Cortex of kidney (tissue), 1 donor: ENCODE measurements at regions not wholly inside any gene's neighbourhood (a gene's known extent, or its start where the extent isn't known, plus 50 kb on each side); places are given as distances from the start of the nearest gene placed in this dataset.

ENCODE experiments used
- DNase-seq: peaks from one replicate; lab custom pipeline; 2025; lab: John Stamatoyannopoulos, UW

DNA sequence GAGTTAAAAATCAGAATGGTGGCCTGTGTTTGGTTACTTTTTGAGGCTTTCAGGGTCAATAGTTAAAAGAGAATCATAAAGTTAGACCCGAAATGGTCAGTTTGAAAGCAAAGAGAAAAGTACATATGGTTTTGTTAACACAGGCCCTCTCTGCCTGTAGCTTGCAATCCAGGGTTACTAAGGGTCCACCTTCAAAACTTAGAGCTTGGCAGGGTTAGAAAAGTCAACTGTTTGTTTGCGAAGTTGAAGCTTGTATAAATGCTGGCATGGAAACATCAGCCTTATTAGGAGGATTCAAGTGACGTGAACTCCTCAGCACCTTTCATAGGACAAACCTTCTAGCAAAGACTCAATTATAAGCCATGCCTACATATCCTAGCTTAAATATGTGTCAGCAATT lies 196.3 kb upstream of the SEMA3A start:
- no peak for DNase-seq

DNA sequence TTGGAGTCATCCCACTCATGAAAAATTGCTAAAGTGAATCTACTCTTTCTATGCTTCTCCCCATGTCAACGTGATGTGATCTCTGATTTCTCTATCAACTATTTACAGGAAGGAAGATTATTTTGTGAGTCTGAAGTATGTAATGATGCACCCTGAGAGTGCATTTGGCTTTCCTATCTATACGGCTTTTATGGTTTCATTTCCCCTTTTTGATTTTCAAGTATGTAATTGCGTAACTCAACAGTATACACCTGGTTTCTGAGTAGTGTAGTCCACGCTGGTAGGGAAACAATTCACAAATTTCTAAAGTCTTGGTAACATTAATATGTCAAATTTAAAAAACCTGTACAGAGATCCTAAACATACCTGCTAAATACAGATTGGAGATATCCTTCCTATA lies 194.7 kb upstream of the SEMA3A start:
- no peak for DNase-seq

DNA sequence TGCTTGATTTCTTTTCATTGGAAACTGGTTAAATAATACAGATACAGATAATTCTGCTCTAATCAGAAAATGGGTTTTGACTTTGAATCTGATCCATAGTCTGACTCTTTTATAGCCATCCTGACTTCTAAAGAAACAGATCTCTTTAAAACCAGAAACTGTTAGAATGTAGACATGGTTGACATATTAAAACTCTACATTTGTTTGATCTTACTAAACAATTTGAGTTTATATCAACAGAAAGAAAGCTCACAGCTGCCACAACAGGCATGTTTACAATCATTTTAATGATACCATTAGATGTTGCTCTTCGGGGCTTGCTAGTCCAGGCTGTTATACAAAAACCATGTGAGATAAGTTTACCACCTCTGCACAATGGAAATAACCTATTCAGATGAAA lies 193.0 kb upstream of the SEMA3A start:
- DNase-seq: no peak

DNA sequence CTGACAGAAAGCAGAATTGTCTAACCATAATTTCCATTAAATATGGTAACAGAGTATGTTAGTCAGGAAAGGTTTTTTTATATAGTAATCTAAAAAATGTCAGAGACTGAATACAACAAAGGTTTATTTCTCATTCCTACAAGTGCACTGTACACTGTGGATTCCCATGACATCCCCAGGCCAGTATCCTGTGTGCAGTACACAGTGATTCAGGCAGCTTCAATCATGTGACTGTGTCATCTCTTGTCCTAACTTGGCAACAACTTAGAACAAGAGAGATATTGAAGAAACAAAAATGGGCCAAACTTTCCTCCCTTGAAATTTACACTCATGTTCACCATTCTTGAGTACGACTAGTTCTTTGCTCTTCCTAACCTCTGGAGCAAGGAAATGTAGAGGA lies 189.8 kb upstream of the SEMA3A start:
- no peak for DNase-seq

DNA sequence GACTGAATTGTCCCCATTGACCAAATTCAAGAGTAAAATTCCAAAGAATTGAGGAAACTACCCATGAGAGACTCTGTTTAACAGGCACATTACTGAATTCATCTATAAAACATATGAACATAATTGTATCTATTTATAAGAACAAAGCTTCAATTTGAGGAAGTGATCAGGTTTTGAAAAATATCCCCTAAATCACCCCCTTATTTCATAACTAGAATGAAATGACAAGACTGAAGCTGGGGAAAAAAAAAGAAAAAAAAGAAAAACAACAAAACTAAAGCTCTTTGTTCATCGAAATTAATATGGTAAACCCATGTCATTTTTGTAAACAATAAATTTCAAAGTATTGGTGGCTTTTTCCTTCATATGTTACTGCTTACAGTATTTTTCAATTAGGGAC lies 184.9 kb upstream of the SEMA3A start:
- no peak for DNase-seq

DNA sequence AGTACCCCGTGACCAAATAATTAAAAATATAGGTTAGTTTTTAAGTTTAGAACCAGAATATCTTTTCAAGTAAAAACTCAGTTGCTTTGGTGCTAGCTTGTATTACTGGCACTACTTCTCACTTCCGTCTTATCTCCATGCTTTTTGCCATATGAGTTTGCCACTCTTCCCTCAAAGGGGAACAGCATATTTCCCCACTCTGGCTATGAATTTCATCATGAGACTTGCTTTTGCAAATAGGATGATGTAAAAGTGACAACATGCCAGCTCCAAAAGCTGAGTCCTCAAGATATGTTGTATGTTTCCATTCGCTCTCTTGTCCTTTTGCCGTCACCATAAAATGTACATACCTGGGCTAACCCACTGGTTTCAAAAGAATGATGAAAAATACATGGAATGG lies 178.1 kb upstream of the SEMA3A start:
- DNase-seq: no peak

DNA sequence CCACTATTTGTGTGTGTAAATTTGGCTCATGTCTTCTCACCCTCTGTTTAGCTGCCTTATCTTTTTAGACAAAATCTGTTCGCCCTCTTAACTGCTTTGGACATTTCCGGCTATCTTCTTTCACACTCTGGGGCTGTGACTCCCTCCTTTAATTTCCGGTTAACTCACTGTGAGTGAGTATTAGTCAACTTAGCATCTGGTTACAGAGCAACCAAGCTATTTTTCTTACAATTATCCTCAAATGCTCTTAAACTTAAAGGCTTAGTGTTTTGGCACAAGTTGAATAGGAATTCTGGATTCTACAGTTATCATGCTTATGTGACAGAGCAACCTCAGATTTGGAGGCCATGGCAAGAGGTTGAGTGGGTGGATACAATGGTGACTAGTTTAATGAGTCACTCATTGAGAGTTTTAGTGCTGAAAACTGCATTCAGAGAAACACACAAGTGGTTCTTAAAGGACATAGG lies 177.6 kb upstream of the SEMA3A start:
- DNase-seq: no peak

DNA sequence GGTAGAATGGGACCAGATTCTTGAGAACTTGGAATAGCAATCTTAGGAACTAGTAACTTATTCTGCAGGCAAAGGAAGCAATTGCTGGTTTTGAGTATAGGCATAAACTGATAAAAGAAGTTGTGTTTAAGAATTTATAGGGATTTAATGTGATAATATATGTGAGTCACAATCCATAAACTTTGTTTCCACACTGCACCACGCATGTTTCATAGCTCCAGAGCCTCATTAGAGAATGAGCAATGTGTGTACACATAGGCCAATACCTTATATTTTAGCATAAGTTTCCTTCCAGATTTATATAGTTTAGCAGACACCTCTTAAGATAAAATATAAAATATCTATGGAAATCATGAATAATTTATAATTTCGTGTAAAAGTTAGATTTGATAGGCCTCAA lies 175.5 kb upstream of the SEMA3A start:
- no peak for DNase-seq

DNA sequence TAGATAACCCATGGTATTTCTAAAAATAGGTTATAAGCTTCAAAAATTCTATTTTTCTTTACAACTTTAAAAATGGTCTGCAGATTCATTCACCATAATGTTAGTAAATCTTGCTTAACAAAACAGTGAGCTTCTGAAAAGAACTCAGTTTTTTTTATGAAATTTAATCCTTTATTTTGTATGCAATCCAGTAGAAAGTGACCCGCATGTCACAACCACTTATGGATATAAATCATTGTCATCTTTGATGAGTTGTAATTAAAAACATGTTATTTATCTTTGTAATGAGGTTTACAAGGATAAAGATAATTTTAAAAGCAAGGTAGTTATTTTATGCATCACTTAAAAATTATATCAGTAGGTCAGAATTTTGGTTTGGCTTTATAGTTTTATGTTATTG lies 173.5 kb upstream of the SEMA3A start:
- DNase-seq: no peak

DNA sequence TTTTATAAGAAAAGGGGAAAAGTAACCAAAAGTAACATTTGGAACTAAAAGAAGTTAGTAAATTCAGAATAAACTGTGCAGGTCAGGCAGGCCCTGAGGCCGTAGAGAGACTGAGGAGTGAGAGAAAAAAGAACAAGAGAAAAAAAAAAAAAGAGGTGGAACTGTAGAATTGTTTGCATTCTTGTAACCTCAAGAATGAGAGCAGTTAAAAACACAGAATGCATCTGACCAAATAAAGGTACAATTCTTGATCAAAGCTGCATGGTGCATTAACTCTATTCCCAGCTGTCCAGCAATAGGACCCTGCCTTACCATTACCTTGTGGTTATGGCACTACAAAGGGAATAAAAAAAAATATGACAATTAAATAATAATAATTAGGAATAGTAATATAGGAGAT lies 170.1 kb upstream of the SEMA3A start:
- DNase-seq: no peak

DNA sequence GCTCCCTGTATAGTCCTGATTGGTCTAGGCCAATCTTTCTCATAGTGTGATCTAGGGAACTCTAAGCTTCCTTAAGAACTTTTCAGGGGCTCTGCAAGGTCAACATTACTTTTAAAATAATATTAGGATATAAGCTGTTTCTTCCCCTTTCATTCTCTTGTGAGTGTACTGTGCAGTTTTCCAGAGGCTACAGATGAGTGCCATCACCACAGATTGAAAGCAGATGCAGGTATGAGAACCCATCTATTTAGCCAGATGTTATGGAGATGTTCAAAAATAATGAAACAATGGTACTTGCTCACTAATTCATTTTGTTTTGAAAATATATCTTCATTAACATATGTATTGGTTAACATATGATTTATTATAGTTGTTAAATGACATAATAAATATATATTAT lies 169.2 kb upstream of the SEMA3A start:
- no peak for DNase-seq

DNA sequence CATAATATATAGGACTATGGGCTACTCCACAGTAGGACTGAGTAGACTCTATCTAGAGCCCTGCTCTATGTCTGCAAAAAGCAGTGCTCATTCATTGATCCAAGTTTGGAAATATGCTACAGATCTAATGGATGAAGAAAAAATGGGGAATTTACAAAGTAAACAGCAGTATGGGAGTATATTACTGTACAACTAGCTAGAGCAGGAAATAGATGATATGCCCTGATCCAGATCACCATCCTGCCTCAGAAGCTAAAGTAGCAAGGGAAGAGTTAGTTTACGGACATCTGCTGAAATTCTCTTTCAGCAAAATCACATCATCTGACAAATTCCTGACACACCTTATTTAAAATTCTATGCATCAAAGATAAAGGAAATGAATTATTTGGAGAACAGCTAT lies 168.2 kb upstream of the SEMA3A start:
- no peak for DNase-seq

DNA sequence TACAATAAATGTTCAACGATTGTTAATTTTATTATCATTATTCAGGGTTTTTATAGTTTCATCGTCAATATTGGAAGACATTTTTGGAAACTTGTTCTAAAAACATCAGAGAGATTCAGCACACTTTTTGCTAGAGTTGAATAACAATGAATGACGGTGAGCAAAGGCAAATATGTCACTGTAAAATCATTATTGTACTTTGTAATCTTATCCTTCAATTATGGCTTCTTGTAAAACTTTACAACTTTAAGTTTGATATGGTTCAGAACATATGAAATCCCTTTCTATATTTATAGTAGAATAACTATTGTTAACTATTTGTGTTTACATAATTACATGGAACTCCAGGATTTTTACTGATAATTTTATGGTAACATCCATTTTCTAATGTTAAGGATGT lies 167.8 kb upstream of the SEMA3A start:
- DNase-seq: no peak

DNA sequence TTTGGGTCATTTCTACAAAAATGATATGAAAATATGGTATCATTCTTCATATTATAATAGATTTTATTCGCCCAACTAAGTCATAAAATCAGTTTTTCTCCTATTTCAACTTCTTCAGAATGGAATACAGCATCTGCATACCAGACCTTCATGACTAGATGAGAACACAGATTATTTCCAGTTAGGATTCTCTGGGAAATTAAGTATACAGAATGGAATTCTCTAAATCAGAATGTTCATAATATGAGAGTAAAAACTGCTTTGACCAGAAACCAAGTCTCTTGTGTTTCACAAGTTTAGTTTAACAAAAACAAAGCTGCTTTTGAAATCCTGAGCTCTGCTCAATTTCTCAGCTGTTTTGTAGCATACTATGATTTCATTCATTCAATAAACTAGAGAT lies 160.3 kb upstream of the SEMA3A start:
- DNase-seq: no peak

DNA sequence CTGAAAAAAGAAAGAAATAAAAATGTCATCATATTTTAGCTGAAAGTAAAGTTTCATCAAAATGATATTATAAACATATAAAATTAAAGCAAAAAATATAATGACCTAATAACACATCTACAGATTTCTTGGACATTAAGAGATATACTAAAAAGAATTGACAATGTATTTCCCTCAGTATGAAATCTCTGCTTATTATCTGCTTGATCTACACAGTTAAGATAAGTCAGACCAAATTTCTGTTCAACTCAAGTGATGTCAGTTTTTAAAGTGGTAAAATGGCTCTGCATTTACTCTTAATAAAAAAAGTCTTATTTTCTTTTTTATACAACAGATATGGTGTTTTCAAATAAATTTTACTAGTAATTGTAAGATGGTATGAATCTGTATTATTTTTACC lies 159.4 kb upstream of the SEMA3A start:
- no peak for DNase-seq

DNA sequence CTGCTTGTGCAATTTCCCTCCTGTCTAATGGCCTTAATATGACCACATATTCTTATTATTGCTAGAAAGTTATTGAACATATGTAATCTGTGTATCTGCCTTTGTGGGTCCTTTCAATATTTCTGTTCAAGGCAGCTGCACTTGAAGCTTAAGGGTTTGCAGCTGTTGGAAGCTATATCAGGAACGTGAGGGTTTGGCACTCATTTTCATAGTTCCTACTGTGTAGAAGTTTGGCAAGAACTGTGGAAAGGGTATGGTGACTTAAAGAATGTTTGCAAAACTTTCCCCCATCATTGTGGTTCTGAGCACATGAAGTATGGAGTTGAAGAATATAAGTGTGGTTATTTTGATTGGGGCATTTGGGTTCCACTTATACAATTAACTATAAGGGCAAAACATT lies 144.7 kb upstream of the SEMA3A start:
- DNase-seq: no peak

DNA sequence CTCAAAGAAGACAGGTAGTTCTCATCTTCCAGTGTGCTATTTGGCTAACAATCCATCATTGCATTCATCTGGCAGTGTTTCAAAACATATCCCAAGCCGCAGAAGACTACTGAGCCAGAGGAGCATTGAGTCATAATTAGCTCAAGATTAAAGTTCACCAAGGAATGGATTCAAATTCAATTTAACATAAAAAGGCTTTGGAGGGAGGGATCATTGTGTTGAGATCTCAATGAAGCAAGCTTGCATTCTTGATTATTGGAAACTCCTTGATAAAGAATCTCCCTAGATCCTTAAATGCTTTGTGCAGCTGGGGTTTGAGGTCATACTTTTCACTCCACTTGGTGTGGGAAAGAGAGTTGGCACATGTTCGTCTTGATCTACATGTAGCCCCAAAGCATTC lies 142.8 kb upstream of the SEMA3A start:
- no peak for DNase-seq

DNA sequence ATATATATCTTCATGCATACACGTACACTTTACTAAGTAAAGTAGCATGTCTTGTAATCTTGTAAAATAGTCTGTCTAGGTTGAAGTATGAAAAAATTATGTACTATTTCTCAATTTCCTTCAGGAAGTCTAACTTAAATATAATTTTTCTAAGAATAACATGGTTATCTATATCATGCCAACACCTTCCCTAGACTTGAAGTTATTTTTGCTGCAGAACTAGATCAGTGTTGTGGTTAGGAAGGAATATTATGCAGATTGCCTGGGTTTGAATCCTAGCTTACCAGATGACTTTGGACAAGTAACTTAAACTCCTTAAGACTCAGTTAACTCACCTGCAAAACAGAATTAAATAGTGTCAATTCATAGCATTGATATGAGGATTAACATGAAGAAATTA lies 142.2 kb upstream of the SEMA3A start:
- no peak for DNase-seq

DNA sequence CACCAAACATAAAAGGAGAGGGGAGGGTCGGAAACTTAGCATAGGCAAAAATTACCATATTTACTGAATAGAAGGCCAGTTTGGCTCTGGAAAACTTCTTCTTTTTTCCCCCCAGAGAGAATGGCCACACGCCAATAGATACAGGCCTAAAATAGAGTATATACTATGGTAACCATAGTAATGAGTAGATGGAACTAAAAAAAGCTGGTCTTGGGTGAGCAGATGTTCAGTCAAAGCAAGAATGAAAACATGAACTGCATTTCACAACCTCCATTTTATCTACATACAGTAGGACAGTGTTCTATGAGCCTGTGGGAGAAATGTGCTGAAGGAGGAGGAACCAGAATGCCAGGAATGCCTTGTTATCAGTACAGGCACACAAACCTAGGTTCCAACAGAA lies 141.7 kb upstream of the SEMA3A start:
- DNase-seq: no peak

DNA sequence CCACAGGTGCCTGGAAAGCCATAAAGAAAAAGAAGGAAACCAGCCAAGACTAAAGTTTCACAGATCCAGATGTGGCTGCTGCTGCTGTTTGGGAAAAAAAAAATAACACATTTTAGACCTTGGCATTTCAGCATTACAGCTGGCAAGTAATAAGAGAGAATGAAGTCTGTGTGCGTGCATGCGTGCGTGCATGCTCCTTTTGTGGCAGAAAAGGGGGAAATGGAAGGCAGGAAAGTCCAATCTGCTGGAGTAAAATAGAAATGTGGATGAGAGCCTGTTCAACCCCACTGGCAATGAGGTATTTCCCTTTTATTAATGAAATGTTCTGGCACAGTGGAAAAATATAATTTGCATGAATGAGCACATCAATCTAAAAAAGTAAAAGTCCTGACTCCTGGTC lies 137.0 kb upstream of the SEMA3A start:
- DNase-seq: no peak

DNA sequence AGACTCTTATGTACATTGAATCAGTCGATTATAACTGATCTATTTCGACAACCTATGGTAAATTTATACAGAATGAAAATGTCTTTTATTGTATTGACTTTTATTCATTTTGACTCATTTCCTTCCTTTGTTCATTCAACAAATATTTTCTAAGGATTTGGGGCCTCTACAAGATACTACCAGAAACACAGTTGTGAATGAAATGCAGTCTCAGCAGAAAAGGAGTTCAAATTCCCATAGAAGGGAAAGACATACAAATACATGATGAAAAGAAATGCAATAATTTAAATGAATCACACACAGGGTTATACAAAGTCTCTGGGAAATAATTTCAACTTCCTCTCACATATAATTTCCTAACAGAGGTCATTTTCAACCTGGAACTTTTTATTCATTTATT lies 134.0 kb upstream of the SEMA3A start:
- no peak for DNase-seq

DNA sequence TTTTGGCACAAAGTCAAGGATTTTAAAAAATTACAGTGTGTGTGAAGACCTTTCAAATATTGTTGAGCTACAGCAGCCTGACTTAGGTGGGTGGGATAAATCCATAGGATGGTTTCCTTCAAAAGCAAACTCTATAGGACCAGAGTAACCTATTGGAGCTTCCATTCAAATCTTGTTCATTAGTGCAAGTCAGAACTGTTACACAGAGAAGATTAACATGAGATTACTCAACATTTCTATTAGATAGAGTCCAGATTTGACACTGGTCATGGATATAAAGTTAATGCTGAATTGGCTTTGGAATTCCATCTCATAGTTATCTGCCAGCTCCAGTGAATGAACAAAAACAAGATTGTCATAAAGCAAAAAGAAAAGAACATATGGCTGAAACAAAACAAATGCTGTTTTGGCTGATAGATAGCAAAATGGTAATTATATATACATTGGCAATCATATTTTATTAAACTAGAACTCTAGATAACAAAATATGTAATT lies 129.6 kb upstream of the SEMA3A start:
- no peak for DNase-seq

DNA sequence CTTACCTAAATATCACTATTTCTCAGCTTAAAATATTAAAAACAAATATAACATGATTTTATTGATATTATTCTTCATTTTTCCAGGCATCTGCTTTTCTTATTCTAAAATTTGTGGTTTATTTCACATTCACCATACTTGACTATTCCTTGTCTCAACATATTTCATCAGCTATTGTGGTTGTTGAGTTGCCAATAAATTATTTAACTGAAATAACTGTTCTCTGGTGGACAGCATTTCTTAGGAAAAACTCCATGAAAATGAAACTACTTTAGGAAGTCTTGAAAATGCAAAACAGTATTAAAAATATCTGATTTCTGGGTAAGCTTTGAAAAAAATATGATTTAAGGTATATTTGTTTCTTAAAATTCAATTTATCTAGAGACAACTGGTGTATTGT lies 122.9 kb upstream of the SEMA3A start:
- DNase-seq: no peak

DNA sequence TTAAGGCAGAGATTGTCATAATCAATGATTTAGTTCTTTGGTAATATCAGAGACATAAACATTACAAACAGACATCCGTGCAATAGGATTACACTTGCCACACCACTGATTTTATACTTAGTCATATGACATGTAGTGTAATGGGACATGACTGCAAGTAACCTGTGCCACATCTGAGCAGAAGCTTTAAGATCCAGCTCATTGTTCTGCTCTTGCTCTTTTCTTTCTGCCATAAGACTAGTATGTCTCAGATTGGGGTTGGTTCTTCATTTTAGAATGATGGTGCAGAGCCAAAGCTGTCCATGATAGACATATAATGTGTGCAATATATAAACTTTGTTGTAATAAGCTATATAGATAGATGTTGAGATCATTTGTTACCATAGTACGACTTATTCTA lies 119.7 kb upstream of the SEMA3A start:
- no peak for DNase-seq

DNA sequence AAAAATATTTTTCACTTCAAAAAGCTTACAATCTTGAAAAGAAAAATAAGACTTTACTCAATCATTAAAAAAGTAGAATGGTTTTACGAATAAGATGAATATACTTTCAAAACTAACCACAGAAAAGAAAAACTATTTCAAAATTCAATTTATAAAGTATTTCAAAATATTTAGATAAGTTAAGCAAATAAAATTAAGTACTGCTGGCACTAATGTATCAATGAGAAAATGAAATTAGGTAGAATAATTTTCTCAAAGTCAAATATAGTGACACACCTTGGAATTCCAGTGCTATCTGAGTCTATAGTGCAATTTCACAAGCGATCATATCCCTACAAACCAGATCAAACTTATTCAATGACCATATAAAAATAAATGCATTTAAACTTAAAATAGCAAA lies 109.8 kb upstream of the SEMA3A start:
- DNase-seq: no peak
